Activated CD4-positive, alpha-beta T cell treated with anti-CD3 and anti-CD28 coated beads, Interleukin-2, amount 10 ng/mL, durations not matched to agents 24 days and 14 days (primary cell): ENCODE measurements at regions not wholly inside any gene's neighbourhood (a gene's known extent, or its start where the extent isn't known, plus 50 kb on each side); places are given as distances from the start of the nearest gene placed in this dataset.

Experiments
- DNase-seq: peaks from one replicate; pipeline ENCODE4 v3.0.0; 2022
- H3K27ac Mint-ChIP-seq: one replicate; pipeline ENCODE4 v1.8.0; 2022; ENCODE audit warnings: mild to moderate bottlenecking, mixed read lengths
- H3K27me3 Mint-ChIP-seq: one replicate; pipeline ENCODE4 v1.8.0; 2022; ENCODE audit warnings: mixed read lengths
- H3K36me3 Mint-ChIP-seq: one replicate; pipeline ENCODE4 v1.8.0; 2022; ENCODE audit warnings: low read depth, mild to moderate bottlenecking, mixed read lengths
- H3K4me1 Mint-ChIP-seq: one replicate; pipeline ENCODE4 v1.8.0; 2021; ENCODE audit warnings: mixed read lengths
- H3K4me3 Mint-ChIP-seq: one replicate; pipeline ENCODE4 v1.8.0; 2022; ENCODE audit warnings: mild to moderate bottlenecking, moderate library complexity, mixed read lengths
- H3K9me3 Mint-ChIP-seq: one replicate; pipeline ENCODE4 v1.8.0; 2021; ENCODE audit warnings: mixed read lengths
- intact Hi-C: fragments of 100-400 bp; cut with micrococcal nuclease; formaldehyde crosslinking; loops from one replicate; pipeline ENCODE4 v1.15.1; 2023

DNA sequence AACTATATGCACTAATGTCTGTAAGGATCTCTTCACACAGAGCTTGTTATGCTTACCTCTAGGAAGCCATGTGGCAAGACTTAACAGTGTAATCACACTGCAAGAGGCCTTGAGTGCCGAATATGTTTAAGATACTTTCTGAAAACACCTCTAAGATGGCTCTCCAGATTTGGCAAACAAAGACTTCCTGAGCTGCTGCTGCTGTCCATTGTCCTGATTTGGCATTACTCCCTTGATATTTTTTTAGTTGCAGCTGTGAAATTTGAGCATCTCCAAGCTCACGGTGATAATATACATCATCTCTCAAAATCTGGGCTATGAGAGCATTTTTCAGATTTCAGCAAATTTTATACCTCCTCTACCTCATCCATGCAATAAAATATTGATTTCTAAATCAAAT, 384.5 kb upstream of the CDH6 start:
- Mint-ChIP-seq H3K27ac (no peak overlapping the region), H3K36me3 (no peaks in the 10 kb centered on the region), H3K9me3 (no peaks in the 10 kb centered on the region)

DNA sequence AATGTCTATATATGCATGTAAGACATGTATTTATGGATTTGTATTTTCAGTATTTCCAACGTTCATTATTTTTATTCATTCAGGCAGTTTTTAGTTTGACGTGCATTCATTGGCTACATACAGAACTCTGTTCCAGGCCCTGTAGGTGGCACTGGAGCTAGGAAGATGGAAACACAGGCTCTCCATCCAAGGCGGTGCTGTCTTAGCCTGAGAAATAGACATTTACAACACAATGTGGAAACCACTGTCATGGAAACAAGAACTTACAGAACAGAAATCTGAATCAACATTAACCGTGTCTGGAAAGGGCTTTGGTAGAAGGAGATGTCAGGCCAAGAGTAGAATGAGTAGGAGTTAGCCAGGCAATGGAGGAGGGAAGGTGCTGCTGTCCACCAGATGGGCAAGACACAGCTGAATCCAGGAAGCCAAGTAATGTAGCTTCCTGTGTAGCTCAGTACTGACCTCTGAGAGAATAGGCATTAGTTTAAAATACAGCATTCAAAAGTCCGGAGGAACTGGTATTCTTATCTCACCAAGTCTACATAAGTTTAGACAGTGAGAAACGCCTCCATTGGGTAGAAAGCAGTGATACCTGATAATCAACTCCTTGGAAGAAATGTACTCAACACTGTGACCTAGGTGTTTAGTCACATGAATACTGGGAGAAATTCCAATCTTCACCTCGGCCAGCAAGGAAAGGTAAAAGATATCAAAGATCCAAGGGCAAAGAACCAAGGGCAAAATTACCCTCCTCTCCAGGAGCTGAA, 388.6 kb upstream of the CDH6 start:
- H3K4me1 Mint-ChIP-seq: no peaks in the 10 kb centered on the region
- intact Hi-C loops: no loop called here
- no peaks in the 10 kb centered on the region for H3K36me3 Mint-ChIP-seq
- no peaks in the 10 kb centered on the region for H3K9me3 Mint-ChIP-seq
- no peak overlapping the region for H3K27ac Mint-ChIP-seq
- no peak overlapping the region for H3K4me3 Mint-ChIP-seq
- H3K27me3 Mint-ChIP-seq: no peaks in the 10 kb centered on the region
- no peak for DNase-seq

More for the DNA sequence above, 384.5 kb upstream of the CDH6 start:
- no peak for DNase-seq
- H3K4me3 Mint-ChIP-seq: no peak overlapping the region
- no peaks in the 10 kb centered on the region for H3K27me3 Mint-ChIP-seq
- intact Hi-C loops: no loop called here
- no peaks in the 10 kb centered on the region for H3K4me1 Mint-ChIP-seq

DNA sequence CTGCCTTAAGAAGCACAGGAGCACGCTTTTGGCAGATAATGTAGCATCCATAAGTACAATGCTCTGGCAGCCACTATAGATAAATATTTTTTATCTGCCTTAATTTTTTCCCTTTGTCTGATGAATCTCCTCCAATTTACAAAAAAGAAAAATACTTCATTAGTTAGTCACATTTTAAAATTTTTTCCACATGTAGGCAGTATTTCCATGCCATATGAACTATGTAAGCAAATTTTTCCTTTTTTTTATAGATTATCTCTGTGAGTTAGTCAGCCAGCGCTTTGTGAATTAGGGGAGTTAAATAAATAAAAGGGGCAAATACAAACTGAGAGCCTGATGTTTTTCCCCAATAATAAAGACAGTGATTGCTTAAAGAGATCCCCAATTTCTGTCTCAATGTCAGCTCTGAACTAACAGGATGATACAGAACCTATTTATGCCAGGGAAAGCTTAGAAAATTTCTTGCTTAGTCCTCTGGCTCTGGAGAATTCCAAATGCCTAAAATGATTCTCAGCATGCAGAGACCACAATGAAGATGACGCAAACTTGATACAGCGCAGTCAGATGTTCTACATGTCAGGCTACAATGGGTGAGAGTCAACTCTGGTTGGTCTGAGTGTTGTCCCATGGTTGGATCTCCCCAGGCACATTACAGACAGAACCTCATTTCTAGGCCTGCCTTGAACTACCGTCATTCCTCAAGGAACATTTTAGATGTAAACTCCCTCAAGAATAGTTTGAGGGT, 390.4 kb upstream of the CDH6 start:
- no peak overlapping the region for H3K4me3 Mint-ChIP-seq
- no peaks in the 10 kb centered on the region for H3K36me3 Mint-ChIP-seq
- no peak for DNase-seq
- no peaks in the 10 kb centered on the region for H3K9me3 Mint-ChIP-seq
- intact Hi-C loops: no loop called here
- H3K4me1 Mint-ChIP-seq: no peaks in the 10 kb centered on the region
- no peaks in the 10 kb centered on the region for H3K27me3 Mint-ChIP-seq
- H3K27ac Mint-ChIP-seq: no peak overlapping the region

GRCh38 chr5:30781643-30782042, 411.8 kb upstream of the CDH6 start:
- Mint-ChIP-seq H3K27me3 (no peaks in the 10 kb centered on the region), H3K4me3 (no peak overlapping the region), H3K27ac (no peak overlapping the region), H3K9me3 (no peaks in the 10 kb centered on the region), H3K4me1 (no peaks in the 10 kb centered on the region), H3K36me3 (no peaks in the 10 kb centered on the region)
- intact Hi-C loops: no loop called here
- no peak for DNase-seq

DNA sequence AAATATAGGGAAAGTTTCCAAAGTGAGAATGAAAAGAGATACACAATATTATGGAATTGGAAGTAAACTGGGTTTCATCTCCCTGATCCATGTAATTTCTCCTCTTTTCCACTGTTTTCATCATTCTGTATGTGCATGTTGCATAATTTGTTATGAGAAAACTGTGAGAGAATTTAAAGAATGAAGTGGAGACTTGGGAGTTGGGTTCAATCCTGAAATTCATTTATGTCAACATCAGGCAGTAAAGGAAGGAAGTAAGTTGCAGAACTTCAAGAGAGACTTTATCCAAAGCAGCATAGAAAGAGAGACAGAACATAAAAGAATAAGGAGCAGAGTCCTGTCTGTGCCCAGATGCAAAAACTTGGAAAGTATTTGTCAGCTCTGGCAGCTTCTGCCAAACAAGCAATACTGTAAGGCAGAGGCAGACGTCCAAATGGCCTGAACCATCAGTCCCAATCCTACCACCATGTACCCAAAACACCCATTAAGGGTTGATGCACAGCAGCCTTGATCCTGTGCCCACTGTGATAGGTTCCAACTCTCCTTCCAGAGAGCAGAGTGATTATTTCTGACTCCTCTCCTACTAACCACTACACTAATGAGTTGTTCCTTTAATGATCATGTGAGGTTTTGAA, 425.3 kb upstream of the CDH6 start:
- intact Hi-C loops: no loop called here
- no peak for DNase-seq
- H3K27ac Mint-ChIP-seq: no peak overlapping the region
- no peaks in the 10 kb centered on the region for H3K27me3 Mint-ChIP-seq
- H3K4me3 Mint-ChIP-seq: no peak overlapping the region
- peaks cover 4% of the 10 kb centered on the region for H3K9me3 Mint-ChIP-seq
- H3K4me1 Mint-ChIP-seq: no peaks in the 10 kb centered on the region
- no peaks in the 10 kb centered on the region for H3K36me3 Mint-ChIP-seq

- Mint-ChIP-seq H3K27ac (no peak overlapping the region), H3K36me3 (no peaks in the 10 kb centered on the region), H3K27me3 (no peaks in the 10 kb centered on the region), H3K4me1 (no peaks in the 10 kb centered on the region), H3K9me3 (peaks cover 7% of the 10 kb centered on the region), H3K4me3 (no peak overlapping the region)
- DNase-seq: no peak
- intact Hi-C loops: no loop called here
Measured at GRCh38 chr5:30765706-30766105, 427.8 kb upstream of the CDH6 start.

GRCh38 chr5:30765227-30765626, 428.3 kb upstream of the CDH6 start:
- Mint-ChIP-seq H3K4me1 (no peaks in the 10 kb centered on the region), H3K4me3 (no peak overlapping the region), H3K36me3 (no peaks in the 10 kb centered on the region), H3K27me3 (no peaks in the 10 kb centered on the region), H3K27ac (no peak overlapping the region), H3K9me3 (peaks cover 7% of the 10 kb centered on the region)
- DNase-seq: no peak
- intact Hi-C loops: no loop called here

GRCh38 chr5:30764704-30765103, 428.8 kb upstream of the CDH6 start:
- intact Hi-C loops: no loop called here
- Mint-ChIP-seq H3K4me1 (no peaks in the 10 kb centered on the region), H3K9me3 (peaks cover 7% of the 10 kb centered on the region), H3K27me3 (no peaks in the 10 kb centered on the region), H3K4me3 (no peak overlapping the region), H3K36me3 (no peaks in the 10 kb centered on the region), H3K27ac (no peak overlapping the region)
- DNase-seq: no peak

DNA sequence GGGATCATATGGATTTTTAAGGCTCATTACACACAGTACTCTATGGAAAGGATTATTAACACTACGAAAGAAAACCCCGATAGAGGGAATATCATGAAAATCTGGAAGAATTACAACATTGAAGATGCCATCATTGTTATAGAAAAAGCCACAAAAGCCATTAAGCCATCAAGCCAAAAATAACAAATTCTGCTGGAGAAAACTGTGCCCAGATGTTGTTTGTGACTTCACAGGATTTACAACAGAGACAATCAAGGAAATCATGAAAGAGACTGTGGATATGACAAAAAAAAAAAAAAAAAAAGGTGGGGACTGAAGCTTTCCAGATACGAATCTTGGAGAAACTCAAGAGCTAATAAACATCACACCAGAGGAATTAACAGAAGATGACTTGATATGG, 433.8 kb upstream of the CDH6 start:
- no peaks in the 10 kb centered on the region for H3K4me1 Mint-ChIP-seq
- intact Hi-C loops: no loop called here
- no peak overlapping the region for H3K27ac Mint-ChIP-seq
- H3K27me3 Mint-ChIP-seq: no peaks in the 10 kb centered on the region
- no peak overlapping the region for H3K4me3 Mint-ChIP-seq
- no peaks in the 10 kb centered on the region for H3K36me3 Mint-ChIP-seq
- peaks cover 3% of the 10 kb centered on the region for H3K9me3 Mint-ChIP-seq
- DNase-seq: no peak

DNA sequence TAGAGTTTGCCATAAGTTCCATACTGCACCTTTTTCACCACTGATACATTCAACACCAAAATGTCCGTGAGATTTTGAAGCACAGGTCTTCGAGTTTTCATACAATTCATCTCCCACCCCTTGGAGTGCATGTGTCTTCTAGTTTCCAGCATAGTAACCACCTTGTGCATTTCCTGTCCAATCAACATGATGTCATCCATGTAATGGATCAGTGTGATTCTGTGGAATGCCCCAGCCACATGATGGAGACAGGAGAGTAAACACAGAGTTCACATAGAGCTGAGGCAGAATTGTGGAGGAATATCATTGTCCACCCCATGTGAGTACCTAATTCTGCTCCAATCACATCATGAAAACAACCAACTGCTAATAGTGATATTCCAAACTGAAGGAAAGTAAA, 441.5 kb upstream of the CDH6 start:
- Mint-ChIP-seq H3K27me3 (no peaks in the 10 kb centered on the region), H3K4me1 (no peaks in the 10 kb centered on the region), H3K9me3 (peaks cover 10% of the 10 kb centered on the region), H3K4me3 (no peak overlapping the region), H3K27ac (no peak overlapping the region), H3K36me3 (no peaks in the 10 kb centered on the region)
- intact Hi-C loops: no loop called here
- DNase-seq: no peak

DNA sequence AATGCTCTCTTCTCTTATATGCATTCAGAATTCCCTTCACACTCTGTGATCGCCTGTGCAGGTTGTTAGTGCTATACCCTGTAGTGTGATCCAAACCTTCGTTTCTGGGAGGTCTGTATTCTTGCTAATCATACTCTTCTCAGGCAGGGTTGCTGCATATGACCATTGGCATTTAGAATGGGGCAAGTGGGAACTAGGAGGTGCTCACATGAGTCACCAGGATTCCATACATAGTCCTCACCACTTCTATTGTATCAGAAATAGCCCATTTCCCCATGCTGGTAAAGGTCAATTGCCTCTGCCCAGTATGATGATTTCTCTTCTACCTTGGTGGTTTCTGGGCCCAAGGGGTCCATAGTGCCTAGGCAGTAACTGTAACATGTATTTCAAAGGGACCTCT, 443.5 kb upstream of the CDH6 start:
- DNase-seq: no peak
- H3K27me3 Mint-ChIP-seq: no peaks in the 10 kb centered on the region
- H3K36me3 Mint-ChIP-seq: no peaks in the 10 kb centered on the region
- intact Hi-C loops: no loop called here
- H3K4me1 Mint-ChIP-seq: no peaks in the 10 kb centered on the region
- H3K9me3 Mint-ChIP-seq: peaks cover 10% of the 10 kb centered on the region
- no peak overlapping the region for H3K27ac Mint-ChIP-seq
- no peak overlapping the region for H3K4me3 Mint-ChIP-seq

DNA sequence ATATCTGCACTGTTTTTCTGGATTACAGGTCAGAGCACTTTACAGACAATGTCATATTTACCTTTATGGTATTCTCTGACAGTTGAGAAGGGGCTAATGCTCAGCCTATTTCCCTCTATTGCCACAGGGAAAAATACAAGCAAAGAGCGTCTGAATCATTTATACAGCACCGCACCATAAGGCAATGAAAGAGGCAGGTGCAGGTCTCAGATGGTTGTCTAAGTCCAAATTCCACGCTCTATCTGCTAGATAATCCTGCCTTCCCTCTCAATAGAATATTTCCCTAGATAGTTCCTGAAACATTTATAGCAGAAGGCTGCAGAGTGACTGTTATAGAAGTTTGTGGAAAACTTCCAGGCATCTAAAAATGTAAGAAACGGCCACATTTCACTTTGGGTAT, 446.1 kb upstream of the CDH6 start:
- Mint-ChIP-seq H3K9me3 (peaks cover 17% of the 10 kb centered on the region), H3K4me3 (no peak overlapping the region)
- no peak for DNase-seq

GRCh38 chr5:30736669-30737068, 456.8 kb upstream of the CDH6 start:
- intact Hi-C loops: no loop called here
- H3K36me3 Mint-ChIP-seq: no peaks in the 10 kb centered on the region
- H3K27ac Mint-ChIP-seq: no peak overlapping the region
- no peak overlapping the region for H3K4me3 Mint-ChIP-seq
- H3K4me1 Mint-ChIP-seq: no peaks in the 10 kb centered on the region
- H3K9me3 Mint-ChIP-seq: no peaks in the 10 kb centered on the region
- DNase-seq: no peak
- H3K27me3 Mint-ChIP-seq: no peaks in the 10 kb centered on the region

More for the DNA sequence above, 446.1 kb upstream of the CDH6 start:
- Mint-ChIP-seq H3K27ac (no peak overlapping the region), H3K4me1 (no peaks in the 10 kb centered on the region), H3K36me3 (no peaks in the 10 kb centered on the region), H3K27me3 (no peaks in the 10 kb centered on the region)
- intact Hi-C loops: no loop called here

DNA sequence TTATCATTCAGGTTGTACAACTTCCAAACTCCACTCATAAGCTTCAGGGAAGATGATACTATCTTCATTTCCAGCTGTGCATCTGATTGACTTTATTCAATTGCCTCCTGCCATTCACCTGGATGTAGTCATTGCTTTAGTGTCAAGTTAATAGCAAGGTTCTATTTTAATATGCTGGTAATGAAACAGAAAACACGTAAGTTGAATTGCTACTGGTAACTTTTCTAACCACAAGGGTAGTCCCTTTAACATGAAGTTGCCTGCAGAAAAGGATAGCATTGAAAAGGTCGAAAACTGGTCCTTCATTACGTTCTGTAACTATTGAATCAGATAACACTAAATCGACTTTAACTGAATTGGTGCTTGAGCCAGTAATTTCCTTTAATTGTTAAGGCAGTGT, 459.4 kb upstream of the CDH6 start:
- intact Hi-C loops: no loop called here
- Mint-ChIP-seq H3K4me3 (no peak overlapping the region), H3K9me3 (no peaks in the 10 kb centered on the region), H3K4me1 (no peaks in the 10 kb centered on the region), H3K27ac (no peak overlapping the region), H3K27me3 (no peaks in the 10 kb centered on the region), H3K36me3 (no peaks in the 10 kb centered on the region)
- no peak for DNase-seq
